AG08396 (cell line): ENCODE measurements at regions not wholly inside any gene's neighbourhood (a gene's known extent, or its start where the extent isn't known, plus 50 kb on each side); places are given as distances from the start of the nearest gene placed in this dataset.
"Not testable (repeated sequence)": the region's sequence is repeated elsewhere in the genome, so short reads cannot be mapped to it uniquely, and the experiment has no call there.

Experiments used
- DNase-seq: peaks from one replicate; pipeline ENCODE4 v3.0.0; 2012; ENCODE audit warnings: low spot score, mixed read lengths

- DNase-seq = not testable (repeated sequence)
Measured at GRCh38 chr6:11452106-11452505, 85.4 kb upstream of the TMEM170B start.

DNA sequence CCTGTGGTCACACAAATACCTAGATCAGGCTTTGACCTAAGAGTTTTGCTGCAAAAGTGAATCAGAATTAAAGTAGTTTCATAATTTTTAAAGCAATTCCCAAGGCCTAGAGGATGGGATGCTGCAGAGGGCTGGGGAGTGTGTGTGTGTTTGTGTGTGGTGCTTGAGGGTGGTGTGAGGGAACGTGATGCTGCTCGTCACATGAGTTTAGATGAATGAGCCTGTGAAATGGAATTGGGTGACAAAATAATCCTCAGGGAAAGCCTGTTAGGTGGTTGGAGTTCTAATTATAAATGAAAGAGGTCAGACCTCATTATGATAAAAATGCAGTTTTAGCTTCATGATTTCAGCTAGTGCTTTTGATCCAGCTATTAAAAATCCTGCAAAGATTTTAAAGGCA is 87.5 kb upstream of the TMEM170B start:
- DNase-seq = no peak

DNA sequence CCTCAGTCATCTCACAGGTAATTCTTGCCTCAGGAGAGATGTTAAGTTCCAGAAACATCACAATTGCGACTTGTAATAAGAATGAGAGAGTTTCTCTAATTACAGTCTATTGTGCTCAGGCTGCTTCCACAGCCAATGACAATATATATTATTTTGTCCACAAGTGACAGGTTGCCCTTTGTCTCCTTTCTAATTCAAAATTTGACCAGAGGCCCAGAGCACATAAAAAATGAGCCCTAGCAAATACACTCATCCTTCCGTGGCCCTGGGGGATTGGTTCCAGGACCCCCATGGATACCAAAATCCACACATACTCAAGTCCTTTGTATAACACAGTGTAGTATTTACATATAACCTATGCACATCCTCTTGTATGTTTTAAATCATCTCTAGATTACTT is 88.1 kb upstream of the TMEM170B start:
- no peak for DNase-seq

- no peak for DNase-seq
Measured at GRCh38 chr6:11448038-11448437, 89.5 kb upstream of the TMEM170B start.

- no peak for DNase-seq
Measured at GRCh38 chr6:11447265-11447664, 90.3 kb upstream of the TMEM170B start.

GRCh38 chr6:11445146-11445545 is 92.4 kb upstream of the TMEM170B start:
- DNase-seq = no peak

- DNase-seq = not testable (repeated sequence)
Measured at GRCh38 chr6:11443125-11443524, 94.4 kb upstream of the TMEM170B start.

DNA sequence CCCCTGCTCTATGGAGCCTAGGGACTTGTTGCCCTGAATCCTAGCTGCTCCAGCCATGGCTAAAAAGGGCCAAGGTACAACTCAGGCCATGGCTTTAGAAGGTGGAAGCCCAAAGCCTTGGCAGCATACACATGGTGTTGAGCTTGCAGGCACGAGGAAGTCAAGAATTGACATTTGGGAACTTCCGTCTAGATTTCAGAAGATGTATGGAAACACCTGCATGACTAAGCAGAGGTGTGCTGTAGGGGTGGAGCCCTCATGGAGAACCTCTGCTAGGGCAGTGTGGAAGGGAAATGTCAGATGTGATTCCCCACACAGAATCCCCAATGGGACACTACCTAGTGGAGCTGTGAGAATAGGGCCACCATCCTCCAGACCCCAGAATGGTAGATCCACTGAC is 95.1 kb upstream of the TMEM170B start:
- DNase-seq = no peak

DNA sequence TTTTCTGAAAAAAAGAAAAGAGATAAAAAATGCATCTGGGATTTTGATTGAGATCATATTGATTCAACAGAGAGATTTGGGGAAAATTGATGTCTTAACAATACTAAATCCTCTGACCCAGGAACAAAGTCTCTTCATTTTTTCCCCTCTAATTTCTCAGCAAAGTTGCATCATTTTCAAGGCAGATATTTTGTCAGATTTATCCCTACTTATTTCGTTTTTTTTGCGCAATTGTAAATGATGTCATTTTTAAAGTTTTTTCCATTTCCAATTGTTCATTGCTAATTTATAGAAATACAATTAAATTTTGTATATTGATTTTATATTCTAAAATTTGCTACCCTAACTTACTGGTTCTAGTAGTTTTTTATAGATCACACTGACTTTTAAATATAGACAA is 97.7 kb upstream of the TMEM170B start:
- no peak for DNase-seq

DNA sequence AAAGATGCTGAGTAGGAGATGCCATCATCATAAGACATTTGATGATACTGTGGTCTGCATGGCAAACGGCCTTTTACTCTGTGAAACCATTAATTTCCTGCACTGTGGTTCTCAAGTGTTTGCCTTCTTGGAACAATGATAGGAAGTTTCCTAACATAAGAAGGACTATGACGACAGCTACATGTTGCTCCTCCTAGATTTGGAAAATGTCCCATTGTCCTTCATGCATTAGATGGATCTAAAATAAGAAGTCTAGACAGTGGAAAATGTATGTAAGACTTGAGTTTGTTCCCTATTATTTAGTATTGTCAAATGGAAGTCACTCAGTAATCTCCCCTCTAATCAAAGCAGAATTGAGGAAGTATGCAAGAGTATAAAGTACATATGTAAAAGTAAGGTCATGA is 98.5 kb upstream of the TMEM170B start:
- DNase-seq = no peak

- DNase-seq = no peak
Measured at GRCh38 chr6:11437824-11438459, 99.6 kb upstream of the TMEM170B start.

GRCh38 chr6:11436508-11437096 is 100.9 kb upstream of the TMEM170B start:
- DNase-seq = no peak

- DNase-seq = peak; percentile 58
Measured at GRCh38 chr6:11434565-11435326, 102.8 kb upstream of the TMEM170B start.

GRCh38 chr6:11433860-11434259 is 103.7 kb upstream of the TMEM170B start:
- no peak for DNase-seq

GRCh38 chr6:11432713-11433450 is 104.7 kb upstream of the TMEM170B start:
- DNase-seq = no peak

DNA sequence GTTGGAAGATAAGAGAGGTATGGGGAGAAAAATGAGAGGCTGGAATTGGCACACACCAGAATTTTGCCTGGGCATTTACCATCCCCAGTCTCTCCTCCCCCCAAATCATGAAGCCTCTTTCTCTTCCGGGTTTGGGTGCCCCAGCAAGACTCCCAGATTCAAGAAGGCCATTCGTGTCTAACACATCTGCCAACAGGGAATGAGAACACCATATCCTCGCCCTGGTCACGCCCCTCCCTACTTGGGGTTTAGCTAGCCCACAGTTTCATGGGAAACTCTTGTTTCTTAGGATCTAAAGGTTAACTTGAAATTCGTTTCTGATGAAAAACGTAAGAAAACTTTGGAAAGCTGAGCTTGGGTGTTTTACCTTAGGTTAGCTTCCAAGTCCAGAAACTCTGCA is 105.5 kb upstream of the TMEM170B start:
- DNase-seq = no peak

GRCh38 chr6:11431455-11431937 is 106.1 kb upstream of the TMEM170B start:
- DNase-seq = no peak

GRCh38 chr6:11430036-11430435 is 107.5 kb upstream of the TMEM170B start:
- DNase-seq = no peak

GRCh38 chr6:11429577-11429976 is 108.0 kb upstream of the TMEM170B start:
- no peak for DNase-seq

GRCh38 chr6:11428895-11429294 is 108.7 kb upstream of the TMEM170B start:
- DNase-seq = peak; percentile 53

DNA sequence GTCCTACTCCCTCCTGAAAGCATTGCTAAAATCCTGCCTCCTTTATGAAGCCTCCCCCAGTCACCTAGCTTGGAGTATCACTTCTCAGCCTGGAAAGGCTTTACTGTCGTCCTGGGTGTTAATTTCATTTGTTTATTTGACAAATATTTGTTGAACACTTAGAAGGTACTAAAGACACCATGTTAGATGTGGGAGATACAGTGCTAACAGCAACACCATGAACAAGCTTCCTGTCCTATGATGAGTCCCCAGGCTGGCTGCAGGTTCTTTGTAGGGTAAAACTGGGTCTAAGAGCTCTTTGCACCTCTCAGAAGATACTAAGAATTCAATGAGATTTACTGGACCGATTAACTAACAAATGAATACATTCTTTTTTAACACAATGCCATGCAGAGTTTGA is 109.2 kb upstream of the TMEM170B start:
- DNase-seq = no peak

DNA sequence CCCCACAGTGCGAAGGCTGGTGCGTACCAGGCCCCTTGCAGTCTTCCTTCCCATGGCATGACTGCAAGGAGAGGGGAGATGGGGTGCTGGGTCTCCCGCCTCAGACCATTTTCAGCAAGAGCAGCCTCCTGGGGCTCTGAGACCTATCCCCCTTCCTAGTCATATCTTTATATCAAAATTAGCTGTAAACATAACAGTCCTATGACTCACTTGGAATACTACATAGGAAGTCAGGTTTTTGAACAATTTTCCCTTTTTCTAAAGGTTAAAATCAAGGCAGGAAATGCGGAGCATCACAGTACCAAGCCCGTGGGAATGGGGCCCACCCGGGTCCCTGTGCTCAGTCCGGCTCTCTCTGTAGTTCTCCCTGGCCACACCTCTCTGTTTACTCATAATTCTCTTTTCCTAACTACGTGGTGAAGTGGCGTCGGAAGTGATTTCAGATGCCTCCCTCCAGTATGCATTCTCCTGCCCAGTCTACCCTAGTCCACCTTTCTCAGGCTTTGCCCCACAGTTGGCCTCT is 109.8 kb upstream of the TMEM170B start:
- no peak for DNase-seq
